ENCODE measurements at regions not wholly inside any gene's neighbourhood (a gene's known extent, or its start where the extent isn't known, plus 50 kb on each side); places are given as distances from the start of the nearest gene placed in this dataset.

DNA sequence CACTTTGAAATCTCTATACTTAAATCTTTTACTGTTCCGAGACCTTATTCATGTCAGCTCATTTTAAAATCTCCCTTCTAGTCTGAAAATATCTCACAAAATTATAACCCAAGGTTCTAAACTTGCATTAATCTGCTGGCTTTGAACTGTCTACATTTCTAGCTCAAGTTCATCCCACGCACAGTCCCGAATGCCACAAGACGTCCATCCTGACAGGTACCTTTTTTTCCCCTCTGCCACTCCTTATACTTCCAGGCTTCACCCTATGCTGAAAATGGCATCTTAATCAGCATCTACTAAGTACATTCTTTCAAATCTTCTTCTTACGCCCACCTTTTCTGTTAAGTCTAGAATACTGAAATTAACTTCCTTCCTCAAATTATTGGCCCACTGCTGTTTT is 259.2 kb upstream of the GALNTL6 start:
- DNase-seq = no peak
- 90 to 96% methylated on average over 5 of the region's 5 CpGs for WGBS, 2 experiments (ENCODE audit: insufficient coverage in 1 of 2, insufficient read length in 1 of 2)
- Histone ChIP-seq H3K9me3 (ENCODE audit: control insufficient read depth, low read length) (no peaks in the 10 kb centered on the region), H3K27ac (ENCODE audit: low read depth, low read length) (no peak overlapping the region), H3K9ac (ENCODE audit: extremely low read depth, low read length, poor library complexity, severe bottlenecking) (no peak overlapping the region), H3K4me1 (ENCODE audit: control insufficient read depth, insufficient read depth, low read length) (no peaks in the 10 kb centered on the region), H3K4me3 (ENCODE audit: low read length) (no peak overlapping the region), H3K27me3 (ENCODE audit: control insufficient read depth, insufficient read depth, low read length, poor library complexity, severe bottlenecking) (no peaks in the 10 kb centered on the region), H3K36me3 (ENCODE audit: control insufficient read depth, insufficient read depth, low read length) (no peaks in the 10 kb centered on the region)
- no peak overlapping the region for H3K4me3 Mint-ChIP-seq
- H3K4me1 Mint-ChIP-seq = peaks cover 5% of the 10 kb centered on the region
- H3K36me3 Mint-ChIP-seq (ENCODE audit: low read depth) = no peaks in the 10 kb centered on the region
- peaks cover 3% of the 10 kb centered on the region for H3K9me3 Mint-ChIP-seq
- H3K27ac Mint-ChIP-seq = no peak overlapping the region
- H3K27me3 Mint-ChIP-seq (ENCODE audit: insufficient read depth) = no peaks in the 10 kb centered on the region
- TF ChIP-seq, protein P1, sequence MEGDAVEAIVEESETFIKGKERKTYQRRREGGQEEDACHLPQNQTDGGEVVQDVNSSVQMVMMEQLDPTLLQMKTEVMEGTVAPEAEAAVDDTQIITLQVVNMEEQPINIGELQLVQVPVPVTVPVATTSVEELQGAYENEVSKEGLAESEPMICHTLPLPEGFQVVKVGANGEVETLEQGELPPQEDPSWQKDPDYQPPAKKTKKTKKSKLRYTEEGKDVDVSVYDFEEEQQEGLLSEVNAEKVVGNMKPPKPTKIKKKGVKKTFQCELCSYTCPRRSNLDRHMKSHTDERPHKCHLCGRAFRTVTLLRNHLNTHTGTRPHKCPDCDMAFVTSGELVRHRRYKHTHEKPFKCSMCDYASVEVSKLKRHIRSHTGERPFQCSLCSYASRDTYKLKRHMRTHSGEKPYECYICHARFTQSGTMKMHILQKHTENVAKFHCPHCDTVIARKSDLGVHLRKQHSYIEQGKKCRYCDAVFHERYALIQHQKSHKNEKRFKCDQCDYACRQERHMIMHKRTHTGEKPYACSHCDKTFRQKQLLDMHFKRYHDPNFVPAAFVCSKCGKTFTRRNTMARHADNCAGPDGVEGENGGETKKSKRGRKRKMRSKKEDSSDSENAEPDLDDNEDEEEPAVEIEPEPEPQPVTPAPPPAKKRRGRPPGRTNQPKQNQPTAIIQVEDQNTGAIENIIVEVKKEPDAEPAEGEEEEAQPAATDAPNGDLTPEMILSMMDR (conservative IDR thresholded peaks at IDR 0.05) = no peak

DNA sequence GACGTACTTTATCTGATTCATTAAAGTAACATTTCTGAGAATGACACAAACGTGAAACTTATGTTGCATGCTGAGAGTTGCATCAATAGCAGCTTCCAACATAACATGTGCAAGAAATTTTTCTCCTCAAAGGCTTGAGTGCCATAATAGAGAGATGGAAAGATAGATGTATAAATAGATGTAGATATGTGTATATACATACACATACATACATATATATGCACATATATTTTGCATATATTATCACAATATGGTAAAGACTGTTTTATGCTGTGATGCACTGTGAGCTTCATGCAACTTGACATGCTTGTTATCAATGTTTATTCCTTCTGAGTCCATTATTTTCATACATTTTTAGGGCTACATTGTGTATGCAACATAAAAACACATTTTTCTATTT is 270.6 kb upstream of the GALNTL6 start:
- no peak overlapping the region for H3K27ac Mint-ChIP-seq
- H3K36me3 ChIP-seq (ENCODE audit: control insufficient read depth, insufficient read depth, low read length) = no peaks in the 10 kb centered on the region
- H3K36me3 Mint-ChIP-seq (ENCODE audit: low read depth) = no peaks in the 10 kb centered on the region
- peaks cover 3% of the 10 kb centered on the region for H3K9me3 Mint-ChIP-seq
- H3K27me3 ChIP-seq (ENCODE audit: control insufficient read depth, insufficient read depth, low read length, poor library complexity, severe bottlenecking) = no peaks in the 10 kb centered on the region
- H3K4me1 Mint-ChIP-seq = no peaks in the 10 kb centered on the region
- no peak overlapping the region for H3K4me3 Mint-ChIP-seq
- no peak overlapping the region for H3K27ac ChIP-seq (ENCODE audit: low read depth, low read length)
- WGBS, 2 experiments (ENCODE audit: insufficient coverage in 1 of 2, insufficient read length in 1 of 2) = 97 to 100% methylated on average over 1 to 2 of the region's 2 CpGs
- no peak overlapping the region for H3K4me3 ChIP-seq (ENCODE audit: low read length)
- no peaks in the 10 kb centered on the region for H3K4me1 ChIP-seq (ENCODE audit: control insufficient read depth, insufficient read depth, low read length)
- no peak overlapping the region for H3K9ac ChIP-seq (ENCODE audit: extremely low read depth, low read length, poor library complexity, severe bottlenecking)
- DNase-seq = no peak
- no peaks in the 10 kb centered on the region for H3K27me3 Mint-ChIP-seq (ENCODE audit: insufficient read depth)
- no peaks in the 10 kb centered on the region for H3K9me3 ChIP-seq (ENCODE audit: control insufficient read depth, low read length)
- TF ChIP-seq, protein P1 (conservative IDR thresholded peaks at IDR 0.05) = no peak

DNA sequence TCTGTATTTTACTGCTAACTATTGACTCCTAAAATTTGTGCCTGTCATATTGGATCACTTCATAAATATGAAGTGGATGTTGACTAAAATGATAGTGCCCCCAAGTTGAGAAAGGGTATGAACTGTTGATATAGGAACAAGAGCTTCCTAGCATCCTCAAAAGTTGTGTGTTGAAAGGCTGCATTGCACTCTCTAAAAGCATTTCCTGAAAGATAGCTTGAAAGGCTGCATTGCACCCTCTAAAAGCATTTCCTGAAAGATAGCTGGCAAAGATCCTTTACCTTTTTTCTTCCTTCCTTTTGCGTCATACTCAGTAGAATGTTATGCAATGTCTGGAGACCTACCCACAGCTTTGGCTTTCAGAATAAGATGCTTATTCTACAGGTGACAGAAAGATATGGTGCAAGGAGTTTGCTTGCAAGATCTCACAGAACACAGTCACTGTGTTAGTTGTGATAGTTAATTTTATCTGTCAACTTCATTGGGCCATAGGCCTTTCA is 274.6 kb upstream of the GALNTL6 start:
- Histone ChIP-seq H3K36me3 (ENCODE audit: control insufficient read depth, insufficient read depth, low read length) (no peaks in the 10 kb centered on the region), H3K27ac (ENCODE audit: low read depth, low read length) (no peak overlapping the region), H3K9me3 (ENCODE audit: control insufficient read depth, low read length) (no peaks in the 10 kb centered on the region), H3K27me3 (ENCODE audit: control insufficient read depth, insufficient read depth, low read length, poor library complexity, severe bottlenecking) (no peaks in the 10 kb centered on the region), H3K4me1 (ENCODE audit: control insufficient read depth, insufficient read depth, low read length) (no peaks in the 10 kb centered on the region), H3K4me3 (ENCODE audit: low read length) (no peak overlapping the region), H3K9ac (ENCODE audit: extremely low read depth, low read length, poor library complexity, severe bottlenecking) (no peak overlapping the region)
- H3K4me3 Mint-ChIP-seq = no peak overlapping the region
- TF ChIP-seq, protein P1 (conservative IDR thresholded peaks at IDR 0.05) = no peak
- 90% methylated on average over 1 of the region's 1 CpG; no CpG with 5 or more reads in 1 of the 2 experiments for WGBS, 2 experiments (ENCODE audit: insufficient coverage in 1 of 2, insufficient read length in 1 of 2)
- H3K9me3 Mint-ChIP-seq = no peaks in the 10 kb centered on the region
- H3K27ac Mint-ChIP-seq = no peak overlapping the region
- H3K4me1 Mint-ChIP-seq = no peaks in the 10 kb centered on the region
- DNase-seq = no peak
- H3K27me3 Mint-ChIP-seq (ENCODE audit: insufficient read depth) = no peaks in the 10 kb centered on the region
- H3K36me3 Mint-ChIP-seq (ENCODE audit: low read depth) = no peaks in the 10 kb centered on the region
